ENCODE measurements at regions not wholly inside any gene's neighbourhood (a gene's known extent, or its start where the extent isn't known, plus 50 kb on each side); places are given as distances from the start of the nearest gene placed in this dataset.

GRCh38 chr3:6714962-6715361 is 146.0 kb upstream of the GRM7 start:
- H3K4me2 ChIP-seq (replicated peaks; ENCODE audit: extremely low read depth, low read length, poor library complexity, severe bottlenecking) = no peak overlapping the region
- H3K36me3 ChIP-seq (replicated peaks in 1 of 2; ENCODE audit: control insufficient read depth in 1 of 2, insufficient read depth in 2 of 2, low read length in 2 of 2) = no peaks in the 10 kb centered on the region
- DNase-seq = no peak
- H3K9me3 Mint-ChIP-seq = peaks cover 0 to 8% (median 2%) of the 10 kb centered on the region in 7 donors
- TF ChIP-seq CTCF (IDR thresholded peaks at IDR 0.05) = no peak
- no peaks in the 10 kb centered on the region for H3K4me1 Mint-ChIP-seq
- no peaks in the 10 kb centered on the region for H3K4me1 ChIP-seq (ENCODE audit: control insufficient read depth in 1 of 2, insufficient read depth in 2 of 2, low read length in 2 of 2)
- H3K27me3 ChIP-seq (ENCODE audit: control insufficient read depth in 2 of 2, insufficient read depth in 2 of 2, low read length in 2 of 2) = no peaks in the 10 kb centered on the region
- H3K27ac Mint-ChIP-seq = no peak overlapping the region
- no peaks in the 10 kb centered on the region for H3K27me3 Mint-ChIP-seq (ENCODE audit: low read depth in 3 of 3)
- H3K4me3 Mint-ChIP-seq = no peak overlapping the region
- H3K79me2 ChIP-seq (ENCODE audit: insufficient read depth, low read length) = no peaks in the 10 kb centered on the region
- H3K9me3 ChIP-seq (replicated peaks in 1 of 2; ENCODE audit: control insufficient read depth in 1 of 2, insufficient read depth in 1 of 2, low read length in 2 of 2) = no peaks in the 10 kb centered on the region
- H4K20me1 ChIP-seq (ENCODE audit: insufficient read depth, low read length) = no peaks in the 10 kb centered on the region
- no peaks in the 10 kb centered on the region for H3K36me3 Mint-ChIP-seq
- whole genome bisulfite sequencing (ENCODE audit: insufficient coverage) = 84% methylated on average over 3 of the region's 3 CpGs
- H3K9ac ChIP-seq (ENCODE audit: insufficient read depth, low read length, poor library complexity, severe bottlenecking) = no peak overlapping the region
- no peak overlapping the region for H3K4me3 ChIP-seq (replicated peaks in 1 of 3; ENCODE audit: low read depth in 2 of 3, low read length in 3 of 3)
- no peak overlapping the region for H3K27ac ChIP-seq (ENCODE audit: low read depth in 1 of 2, low read length in 2 of 2)
- H2AFZ ChIP-seq (ENCODE audit: insufficient read depth, low read depth, low read length, poor library complexity, severe bottlenecking) = no peak overlapping the region
- intact Hi-C loops (cut with micrococcal nuclease) = no loop called here

DNA sequence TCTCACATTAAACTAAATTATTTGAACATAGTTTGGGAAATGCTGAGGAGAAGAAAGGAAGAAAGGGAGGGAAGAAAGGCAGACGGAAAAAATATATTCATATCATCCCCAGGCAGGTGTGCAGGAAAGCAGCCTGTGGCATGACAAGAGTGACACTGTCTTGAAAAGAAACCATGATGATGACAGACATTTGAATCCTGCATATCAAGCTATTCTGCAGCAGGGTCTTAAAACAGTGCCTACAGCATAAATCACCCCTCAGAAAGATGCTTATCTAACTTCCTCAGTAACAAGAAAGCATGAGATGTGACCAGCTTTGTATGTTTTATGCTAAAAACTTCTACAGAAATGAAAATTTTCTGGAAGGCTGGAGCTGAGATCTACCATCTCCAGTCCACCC is 144.5 kb upstream of the GRM7 start:
- Mint-ChIP-seq H3K9me3 (peaks cover 0 to 10% (median 2%) of the 10 kb centered on the region in 7 donors), H3K27ac (no peak overlapping the region), H3K27me3 (ENCODE audit: low read depth in 3 of 3) (no peaks in the 10 kb centered on the region), H3K4me3 (no peak overlapping the region), H3K4me1 (no peaks in the 10 kb centered on the region), H3K36me3 (no peaks in the 10 kb centered on the region)
- H2AFZ ChIP-seq (ENCODE audit: insufficient read depth, low read depth, low read length, poor library complexity, severe bottlenecking) = no peak overlapping the region
- no peaks in the 10 kb centered on the region for H3K36me3 ChIP-seq (replicated peaks in 1 of 2; ENCODE audit: control insufficient read depth in 1 of 2, insufficient read depth in 2 of 2, low read length in 2 of 2)
- no peaks in the 10 kb centered on the region for H4K20me1 ChIP-seq (ENCODE audit: insufficient read depth, low read length)
- no peaks in the 10 kb centered on the region for H3K27me3 ChIP-seq (ENCODE audit: control insufficient read depth in 2 of 2, insufficient read depth in 2 of 2, low read length in 2 of 2)
- peaks cover 0 to 2% of the 10 kb centered on the region in 2 donors for H3K9me3 ChIP-seq (replicated peaks in 1 of 2; ENCODE audit: control insufficient read depth in 1 of 2, insufficient read depth in 1 of 2, low read length in 2 of 2)
- H3K9ac ChIP-seq (ENCODE audit: insufficient read depth, low read length, poor library complexity, severe bottlenecking) = no peak overlapping the region
- no peaks in the 10 kb centered on the region for H3K79me2 ChIP-seq (ENCODE audit: insufficient read depth, low read length)
- H3K4me3 ChIP-seq (replicated peaks in 1 of 3; ENCODE audit: low read depth in 2 of 3, low read length in 3 of 3) = no peak overlapping the region
- no peak overlapping the region for H3K27ac ChIP-seq (ENCODE audit: low read depth in 1 of 2, low read length in 2 of 2)
- no peak for TF ChIP-seq CTCF (IDR thresholded peaks at IDR 0.05)
- no peak for DNase-seq
- H3K4me2 ChIP-seq (replicated peaks; ENCODE audit: extremely low read depth, low read length, poor library complexity, severe bottlenecking) = no peak overlapping the region
- intact Hi-C loops (cut with micrococcal nuclease) = no loop called here
- H3K4me1 ChIP-seq (ENCODE audit: control insufficient read depth in 1 of 2, insufficient read depth in 2 of 2, low read length in 2 of 2) = no peaks in the 10 kb centered on the region
- WGBS (ENCODE audit: insufficient coverage) = no CpG with 5 or more reads among the region's 1 CpG
